GM21717 (cell line): ENCODE measurements at regions not wholly inside any gene's neighbourhood (a gene's known extent, or its start where the extent isn't known, plus 50 kb on each side); places are given as distances from the start of the nearest gene placed in this dataset.
"Not testable (repeated sequence)": the region's sequence is repeated elsewhere in the genome, so short reads cannot be mapped to it uniquely, and the experiment has no call there.

Experiments
- ATAC-seq: cut with Tn5 transposase; IDR thresholded peaks from one replicate; pipeline ENCODE4 v1.9.1; 2021; ENCODE audit warnings: mild to moderate bottlenecking, moderate library complexity; ENCODE audit not compliant: unreplicated experiment

DNA sequence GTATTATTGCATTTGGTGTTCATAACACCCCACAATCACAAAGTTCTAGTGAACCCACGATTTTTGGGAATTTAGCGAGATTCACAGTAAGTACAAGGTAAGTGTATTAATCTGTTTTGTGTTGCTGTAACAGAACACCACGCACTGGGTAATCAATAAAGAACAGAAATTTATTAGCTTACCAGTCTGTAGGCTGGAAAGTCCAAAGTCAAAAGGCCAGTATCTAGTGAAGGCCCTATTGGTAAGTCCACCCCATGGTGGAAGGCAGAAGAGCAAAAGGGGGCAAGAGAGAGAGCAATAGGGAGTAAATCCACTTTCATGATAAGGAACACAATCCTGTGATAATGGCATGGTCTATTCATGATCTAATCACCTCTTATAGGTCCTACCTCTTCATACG, 190.3 kb upstream of the KCNMB2 start:
- ATAC-seq = no peak

DNA sequence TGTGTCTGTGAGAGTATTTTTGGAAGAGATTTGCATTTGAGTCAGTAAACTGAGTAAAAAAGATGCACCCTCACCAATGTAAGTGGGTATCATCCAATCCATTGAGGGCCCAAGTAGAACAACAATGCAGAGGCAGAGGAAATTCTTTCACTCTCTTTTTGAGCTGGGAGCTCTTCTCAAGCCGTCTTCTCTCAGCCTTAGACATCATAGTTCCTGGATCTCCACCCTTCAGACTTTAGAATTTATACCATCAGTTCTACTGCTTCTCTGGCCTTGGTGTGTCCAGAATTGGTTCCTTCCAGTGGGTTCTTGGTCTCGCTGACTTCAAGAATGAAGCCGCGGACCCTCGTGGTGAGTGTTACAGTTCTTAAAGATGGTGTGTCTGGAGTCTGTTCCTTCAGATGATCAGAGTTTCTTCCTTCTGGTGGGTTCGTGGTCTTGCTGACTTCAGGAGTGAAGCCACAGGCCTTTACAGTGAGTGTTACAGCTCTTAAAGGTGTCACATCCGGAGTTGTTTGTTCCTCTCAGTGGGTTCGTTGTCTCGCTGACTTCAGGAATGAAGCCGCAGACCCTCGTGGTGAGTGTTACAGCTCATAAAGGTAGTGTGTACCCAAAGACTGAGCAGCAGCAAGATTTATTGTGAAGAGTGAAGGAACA, 187.5 kb upstream of the KCNMB2 start:
- ATAC-seq = not testable (repeated sequence)

DNA sequence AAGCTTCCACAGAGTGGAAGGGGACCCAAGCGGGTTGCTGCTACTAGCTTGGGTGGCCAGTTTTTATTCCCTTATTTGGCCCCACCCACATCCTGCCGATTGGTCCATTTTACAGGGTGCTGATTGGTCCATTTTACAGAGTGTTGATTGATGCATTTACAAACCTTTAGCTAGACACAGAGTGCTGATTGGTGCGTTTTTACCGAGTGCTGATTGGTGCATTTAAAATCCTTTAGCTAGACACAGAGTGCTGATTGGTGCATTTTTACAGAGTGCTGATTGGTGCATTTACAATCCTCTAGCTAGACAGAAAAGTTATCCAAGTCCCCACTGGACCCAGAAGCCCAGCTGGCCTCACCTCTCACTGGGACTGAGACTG, 187.0 kb upstream of the KCNMB2 start:
- not testable (repeated sequence) for ATAC-seq

DNA sequence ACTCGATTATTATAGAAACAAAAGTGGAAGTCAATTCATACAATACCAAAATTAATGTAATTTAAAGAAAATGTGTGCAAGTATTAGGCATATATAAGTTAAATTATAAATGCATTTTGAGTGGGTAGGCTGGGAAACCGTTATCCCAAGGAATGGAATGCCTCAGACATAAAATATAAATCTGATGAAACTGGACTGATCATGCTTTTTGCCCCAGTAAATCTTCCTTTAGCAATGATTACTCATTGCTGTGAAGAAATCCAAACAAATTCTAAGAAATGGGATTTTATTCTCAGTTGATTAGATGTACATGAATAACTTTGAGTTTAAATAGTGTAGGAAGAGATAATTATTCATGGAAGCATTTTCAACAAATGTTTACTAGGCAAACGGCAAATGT, 185.5 kb upstream of the KCNMB2 start:
- no peak for ATAC-seq

DNA sequence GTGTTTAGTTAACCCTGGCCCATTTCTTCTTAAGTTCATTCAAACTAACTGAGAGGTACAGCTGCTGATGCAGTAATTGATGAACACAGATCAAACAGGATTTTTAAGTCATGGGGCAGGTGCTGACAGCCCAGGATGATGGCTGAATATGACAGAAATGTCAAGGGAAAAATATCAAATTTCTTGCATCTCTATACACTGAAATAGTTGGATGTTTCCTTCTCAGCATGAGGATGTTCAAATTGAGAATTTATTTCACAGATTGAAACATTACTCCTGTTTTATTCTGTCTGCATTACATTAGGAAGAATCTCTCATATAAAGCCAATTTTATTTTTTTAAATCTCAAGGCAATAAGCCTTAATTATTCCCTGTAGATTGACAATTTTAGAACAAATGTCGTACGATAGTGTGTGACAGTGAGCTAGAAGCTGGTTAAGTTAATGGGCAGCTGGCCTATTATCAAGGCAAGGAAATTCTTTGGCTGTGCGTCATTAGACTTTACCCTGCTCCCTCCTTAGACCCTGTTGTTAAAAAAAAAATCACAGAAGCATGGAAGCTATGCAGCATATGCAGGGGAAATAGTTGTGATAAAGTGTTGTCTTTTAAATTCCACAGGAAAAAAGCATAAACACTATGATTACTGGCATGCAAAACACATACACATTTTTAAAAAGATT, 183.8 kb upstream of the KCNMB2 start:
- no peak for ATAC-seq

DNA sequence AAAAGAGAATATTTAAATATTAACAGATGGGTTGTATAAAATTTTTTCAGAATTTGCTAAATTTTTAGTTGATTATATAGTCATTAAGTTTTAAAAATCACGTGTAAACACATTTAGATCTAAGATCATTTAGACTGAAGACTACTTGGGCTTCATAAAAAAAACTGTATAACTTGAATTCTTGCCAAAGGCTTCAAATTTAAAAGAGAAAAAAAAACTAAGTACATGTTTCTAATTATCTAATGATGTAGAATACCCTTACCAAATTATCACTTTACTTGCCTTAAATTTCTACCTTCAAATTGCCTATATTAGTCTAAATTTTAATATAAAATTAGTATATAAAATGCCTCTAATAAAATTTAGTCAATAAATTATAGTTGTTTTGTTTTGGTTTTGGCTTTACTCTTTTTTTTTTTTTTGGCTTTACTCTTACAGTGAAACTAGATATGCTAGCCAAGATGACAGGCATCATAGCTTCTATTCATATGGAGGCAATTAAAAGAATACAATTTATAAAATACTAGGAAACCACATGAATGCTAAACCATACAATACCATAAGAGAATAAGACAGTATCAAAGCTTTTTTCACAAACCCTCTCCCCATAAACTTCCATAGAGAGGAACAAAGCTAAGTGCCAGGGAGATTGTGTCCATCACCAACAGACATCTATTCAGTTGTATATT, 183.1 kb upstream of the KCNMB2 start:
- ATAC-seq = no peak

DNA sequence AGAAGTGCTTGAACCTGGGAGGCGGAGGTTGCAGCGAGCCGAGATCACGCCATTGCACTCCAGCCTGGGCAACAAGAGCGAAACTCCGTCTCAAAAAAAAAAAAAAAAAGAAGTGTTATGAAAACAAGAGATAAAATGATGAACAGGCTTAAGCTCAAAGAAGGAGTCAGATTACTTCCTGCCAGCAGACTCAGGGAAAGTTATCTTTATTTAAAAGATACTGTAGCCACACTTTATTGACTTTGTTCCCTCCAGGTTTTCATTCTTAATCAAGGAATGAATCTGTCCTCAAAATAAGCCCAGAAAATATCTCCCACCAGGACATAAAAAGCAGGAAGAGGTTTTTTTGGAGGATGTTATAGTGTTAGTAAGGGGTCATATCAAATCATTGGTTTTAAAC, 176.5 kb upstream of the KCNMB2 start:
- no peak for ATAC-seq

DNA sequence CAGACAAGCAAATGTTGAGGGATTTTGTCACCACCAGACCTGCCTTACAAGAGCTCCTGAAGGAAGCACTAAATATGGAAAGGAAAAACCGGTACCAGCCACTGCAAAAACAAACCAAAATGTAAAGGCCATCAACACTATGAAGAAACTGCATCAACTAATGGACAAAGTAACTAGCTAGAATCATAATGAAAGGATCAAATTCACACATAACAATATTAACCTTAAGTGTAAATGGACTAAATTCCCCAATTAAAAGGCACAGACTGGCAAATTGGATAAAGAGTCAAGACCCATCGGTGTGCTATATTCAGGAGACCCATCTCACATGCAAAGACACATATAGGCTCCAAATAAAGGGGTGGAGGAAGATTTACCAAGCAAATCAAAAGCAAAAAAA, 173.2 kb upstream of the KCNMB2 start:
- ATAC-seq = not testable (repeated sequence)

DNA sequence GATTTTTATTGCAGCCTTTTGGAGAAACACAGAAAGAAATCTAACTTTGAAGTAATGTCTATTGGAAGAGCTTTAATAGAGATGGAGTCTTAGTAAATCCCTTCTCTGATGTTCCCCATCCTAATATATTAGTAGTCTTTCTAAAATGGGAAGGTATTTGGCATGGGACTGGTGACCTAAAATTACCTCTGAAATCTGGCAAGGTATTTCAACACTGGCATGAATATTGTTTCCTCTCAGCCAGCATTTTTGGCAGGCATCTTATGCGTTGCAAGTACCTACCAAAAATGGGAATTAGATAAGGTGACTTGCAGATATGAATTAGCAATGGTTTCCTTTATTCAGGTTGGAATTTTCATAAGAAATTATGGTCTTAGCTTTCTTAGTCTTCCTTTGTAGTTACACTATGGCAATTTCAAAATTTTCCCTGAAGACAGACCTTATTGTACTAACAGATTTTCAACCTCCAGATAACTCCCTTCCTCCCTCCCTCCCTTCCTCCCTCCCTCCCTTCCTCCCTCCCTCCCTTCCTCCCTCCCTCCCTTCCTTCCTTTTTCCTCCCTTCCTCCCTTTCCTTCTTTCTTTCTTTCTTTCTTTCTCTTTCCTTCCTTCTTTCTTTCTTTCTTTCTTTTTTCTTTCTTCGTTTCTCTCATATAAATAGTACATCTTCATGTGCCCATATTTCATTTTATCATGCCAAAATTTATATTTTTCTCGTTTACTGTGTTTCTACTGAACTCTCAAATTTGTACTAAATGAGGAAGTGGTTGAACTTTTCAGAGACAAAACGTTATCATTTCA, 168.2 kb upstream of the KCNMB2 start:
- ATAC-seq = no peak

DNA sequence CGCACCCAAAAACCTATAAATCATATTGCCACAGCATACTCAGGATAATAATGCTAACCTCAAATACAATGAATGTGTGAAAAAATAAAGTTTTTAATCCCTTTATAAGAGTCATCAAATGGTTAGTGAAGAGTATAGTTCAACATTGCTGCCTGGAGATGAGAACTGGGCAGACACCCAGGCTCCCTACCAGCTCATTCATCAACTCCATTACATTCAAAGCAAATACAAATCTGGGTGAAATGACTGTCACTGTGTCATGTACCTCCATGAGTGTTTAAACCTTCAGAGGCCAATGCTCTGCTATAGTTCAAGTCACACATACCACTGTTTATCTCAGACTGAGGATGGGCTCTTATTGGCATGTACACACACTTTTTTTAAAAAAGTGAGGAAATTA, 167.2 kb upstream of the KCNMB2 start:
- no peak for ATAC-seq

DNA sequence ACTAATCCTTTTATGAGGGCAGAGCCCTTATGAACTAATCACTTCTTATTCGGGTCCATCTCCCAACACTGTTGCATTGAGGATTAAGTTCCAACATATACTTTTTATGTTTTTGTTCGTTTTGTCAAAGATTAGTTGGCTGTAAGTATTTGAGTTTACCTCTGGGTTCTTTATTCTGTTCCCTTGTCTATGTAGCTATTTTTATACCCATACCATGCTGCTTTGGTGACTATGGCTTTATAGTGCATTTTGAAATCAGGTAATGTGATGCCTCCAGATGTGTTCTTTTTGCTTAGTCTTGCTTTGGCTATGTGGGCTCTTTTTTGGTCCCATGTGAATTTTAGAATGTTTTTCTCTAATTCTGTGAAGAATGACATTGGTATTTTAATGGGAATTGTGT, 166.4 kb upstream of the KCNMB2 start:
- ATAC-seq = no peak

DNA sequence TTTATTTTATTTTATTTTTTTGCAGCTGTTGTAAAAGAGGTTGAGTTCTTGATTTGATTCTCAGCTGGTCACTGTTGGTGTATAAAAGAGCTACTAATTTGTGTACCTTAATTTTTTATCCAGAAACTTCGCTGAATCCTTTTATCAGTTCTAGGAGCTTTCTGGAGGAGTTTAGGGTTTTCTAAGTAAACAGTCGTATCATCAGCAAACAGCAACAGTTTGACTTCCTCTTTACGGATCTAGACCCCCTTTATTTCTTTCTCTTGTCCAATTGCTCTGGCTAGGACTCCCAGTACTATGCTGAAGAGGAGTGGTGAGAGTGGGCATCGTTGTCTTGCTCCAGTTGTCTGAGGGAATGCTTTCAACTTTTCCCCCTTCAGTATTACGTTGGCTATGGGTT, 165.8 kb upstream of the KCNMB2 start:
- ATAC-seq = no peak

DNA sequence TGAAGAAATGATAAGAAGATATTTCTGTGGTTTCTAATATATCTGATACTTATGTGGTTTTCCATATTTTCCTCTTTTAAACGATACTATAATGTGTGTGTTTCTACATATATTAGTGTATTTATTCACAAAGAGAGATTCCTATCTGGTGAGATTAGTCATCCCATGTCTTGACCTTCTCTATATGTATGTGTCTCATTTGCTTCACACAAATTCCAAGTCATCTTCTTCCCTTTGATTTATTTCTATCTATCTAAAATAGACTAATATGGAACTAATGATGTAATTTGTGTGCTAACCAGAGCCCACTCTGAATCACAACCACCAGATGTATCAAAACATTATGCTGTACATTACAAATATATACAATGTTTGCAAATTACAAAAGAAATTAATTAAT, 154.7 kb upstream of the KCNMB2 start:
- ATAC-seq = no peak

DNA sequence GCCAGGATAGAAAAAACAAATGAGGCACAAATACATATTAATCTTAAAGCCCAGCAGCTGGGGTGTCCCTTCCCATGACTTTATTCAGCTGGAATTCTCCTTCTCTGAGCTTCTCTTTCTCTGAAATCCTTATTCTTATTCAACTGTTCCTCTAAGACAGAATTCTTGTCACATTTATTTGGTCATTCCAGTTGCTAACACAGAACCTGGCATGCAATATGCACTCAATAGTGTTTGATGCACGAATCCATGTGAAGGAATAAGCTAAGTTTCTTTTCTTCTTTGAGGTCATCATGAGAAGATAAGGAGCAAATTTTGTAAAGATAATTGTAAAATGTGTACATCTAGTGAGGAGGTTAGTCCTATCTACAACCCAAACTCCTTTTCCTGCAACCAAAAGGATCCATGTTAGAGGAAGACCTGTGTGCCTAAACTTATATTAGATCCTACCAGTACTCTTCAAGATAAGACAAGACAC, 154.2 kb upstream of the KCNMB2 start:
- no peak for ATAC-seq

DNA sequence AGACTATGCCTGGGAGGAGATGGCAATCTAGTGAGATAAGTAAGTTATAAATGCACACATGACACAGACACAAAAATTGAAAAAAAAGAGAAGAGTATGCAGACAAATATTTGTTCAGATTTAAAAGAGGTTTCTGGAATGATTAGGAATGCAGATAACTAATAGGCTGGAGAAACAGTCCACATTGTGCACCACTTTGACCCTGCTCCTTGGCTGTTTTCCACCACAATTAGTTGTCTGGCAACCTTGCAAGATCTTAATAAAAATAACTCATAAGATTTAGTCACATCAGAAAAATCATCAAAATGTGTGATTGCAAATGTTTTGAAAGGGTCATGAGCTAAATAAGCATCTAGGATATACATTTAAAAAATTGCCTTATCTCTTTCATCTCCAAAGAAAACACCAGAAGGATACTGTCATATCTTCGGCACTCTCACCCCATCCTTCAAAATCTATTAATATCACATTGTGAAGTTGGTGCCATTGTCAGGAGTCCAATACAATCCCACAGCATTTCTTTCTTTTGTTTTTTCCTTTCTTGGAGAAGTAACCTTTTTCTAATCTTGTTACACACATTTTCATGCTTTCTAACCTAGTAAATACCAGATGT, 153.7 kb upstream of the KCNMB2 start:
- no peak for ATAC-seq

DNA sequence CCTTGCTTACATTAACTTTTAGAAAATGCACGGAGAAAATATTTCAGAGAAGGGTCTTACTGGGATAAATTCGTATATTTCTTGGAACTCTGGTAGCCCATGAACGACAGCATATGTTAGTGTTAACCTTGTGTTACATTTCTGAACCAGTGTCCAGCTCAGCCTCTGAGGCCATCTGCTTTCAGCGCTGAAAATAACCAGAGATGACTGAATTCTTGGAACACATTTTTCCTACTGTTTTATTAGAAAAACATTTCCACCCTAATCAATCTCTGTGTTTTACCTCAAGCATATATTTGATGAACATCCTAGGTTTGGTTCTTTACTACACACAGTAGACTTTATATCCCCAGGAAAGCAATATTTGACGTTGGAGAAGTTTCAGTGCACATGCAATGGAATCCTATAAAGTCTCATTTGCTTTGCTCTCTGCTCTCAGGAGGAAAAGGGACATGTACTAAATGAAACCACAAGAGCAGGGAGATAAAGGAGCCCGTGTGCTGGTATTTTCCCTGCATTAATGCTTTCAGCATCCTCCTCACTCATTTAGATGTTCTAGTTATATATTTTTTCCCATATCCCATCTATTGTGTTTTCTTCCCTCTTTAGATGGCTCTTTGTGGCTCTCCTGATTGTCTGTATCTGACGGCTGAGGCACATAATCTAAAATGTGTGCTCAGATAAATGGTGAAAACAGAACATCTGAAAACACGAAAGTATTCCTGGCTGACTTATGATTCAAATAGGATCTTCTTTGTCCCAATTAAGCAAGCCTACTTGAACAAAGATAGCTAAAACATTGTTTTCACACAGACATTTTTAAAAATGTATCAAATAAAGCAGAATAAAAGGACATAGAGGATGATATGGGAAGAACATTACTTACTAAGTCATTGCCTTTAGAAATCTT, 151.7 kb upstream of the KCNMB2 start:
- ATAC-seq = no peak

DNA sequence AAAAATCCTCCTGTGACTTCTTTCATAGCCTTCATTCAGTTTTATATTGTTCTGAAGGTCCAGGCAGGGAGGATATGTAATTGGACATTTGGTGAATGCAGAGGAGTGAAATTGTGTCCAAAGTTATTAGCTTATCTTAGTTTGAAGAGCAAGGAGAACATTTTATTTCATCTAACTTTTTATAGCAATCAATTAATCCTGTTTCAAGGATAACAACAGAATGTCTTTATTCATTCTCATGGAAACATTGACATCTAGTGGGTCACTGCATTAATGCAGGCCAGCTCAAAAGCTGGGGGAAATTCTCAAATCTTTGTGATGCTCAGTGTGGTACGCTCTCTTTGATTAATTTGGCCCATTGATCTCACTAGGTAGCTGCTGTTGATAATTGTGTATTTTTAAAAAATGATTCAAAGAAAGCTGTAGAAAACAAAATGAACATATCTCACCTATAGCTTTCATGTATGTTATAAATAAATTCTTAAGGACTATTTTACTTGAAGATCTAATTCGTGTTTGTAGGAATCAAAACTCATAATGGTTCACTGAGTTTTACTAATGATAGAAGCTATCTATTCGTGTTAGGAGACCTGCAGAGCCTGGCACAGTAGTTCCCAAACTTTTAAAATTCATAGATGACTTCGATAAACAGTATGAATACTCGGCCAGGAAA, 150.8 kb upstream of the KCNMB2 start:
- ATAC-seq = no peak

DNA sequence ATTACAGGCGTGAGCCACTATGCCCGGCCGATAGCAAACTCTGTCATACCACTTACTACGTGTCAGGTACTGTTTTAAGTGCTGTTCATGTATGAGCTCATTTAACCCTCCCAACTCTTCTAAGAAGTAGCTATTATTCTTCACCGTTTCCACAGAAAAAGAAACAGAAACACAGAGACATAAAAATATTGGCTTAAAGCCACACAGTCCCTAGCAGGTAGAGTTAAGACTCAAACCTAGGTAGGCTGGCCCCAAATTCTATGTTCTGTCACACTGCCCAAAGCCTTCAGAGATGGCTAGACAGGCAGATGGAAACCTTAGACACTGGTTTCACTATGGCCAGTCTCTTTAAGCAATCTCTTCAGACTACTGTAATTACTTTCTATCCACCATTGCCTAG, 149.8 kb upstream of the KCNMB2 start:
- peak; percentile 77 for ATAC-seq

DNA sequence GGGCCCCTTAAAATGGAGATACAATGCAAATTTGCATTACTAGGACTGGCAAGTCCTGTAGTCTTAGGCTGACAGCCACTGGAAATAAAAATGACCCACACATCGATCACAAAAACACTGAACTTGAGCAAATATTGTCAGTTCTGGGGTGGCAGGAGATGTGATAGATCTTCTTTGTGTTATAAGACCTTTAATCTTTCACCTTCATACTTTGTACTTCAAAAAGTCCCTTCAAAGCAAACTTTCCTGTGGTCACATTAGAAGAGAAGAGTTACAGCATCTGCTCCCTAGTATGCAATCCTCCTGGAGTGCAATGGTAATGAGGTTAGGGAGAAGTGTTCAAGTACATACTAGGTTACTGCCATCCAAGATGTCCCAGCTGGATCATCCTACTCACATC, 149.4 kb upstream of the KCNMB2 start:
- no peak for ATAC-seq
